ENCODE measurements at regions not wholly inside any gene's neighbourhood (a gene's known extent, or its start where the extent isn't known, plus 50 kb on each side); places are given as distances from the start of the nearest gene placed in this dataset.

GRCh38 chr6:144711661-144712060 is 426.5 kb downstream of the UTRN start (continued):
- TF ChIP-seq, protein P1, sequence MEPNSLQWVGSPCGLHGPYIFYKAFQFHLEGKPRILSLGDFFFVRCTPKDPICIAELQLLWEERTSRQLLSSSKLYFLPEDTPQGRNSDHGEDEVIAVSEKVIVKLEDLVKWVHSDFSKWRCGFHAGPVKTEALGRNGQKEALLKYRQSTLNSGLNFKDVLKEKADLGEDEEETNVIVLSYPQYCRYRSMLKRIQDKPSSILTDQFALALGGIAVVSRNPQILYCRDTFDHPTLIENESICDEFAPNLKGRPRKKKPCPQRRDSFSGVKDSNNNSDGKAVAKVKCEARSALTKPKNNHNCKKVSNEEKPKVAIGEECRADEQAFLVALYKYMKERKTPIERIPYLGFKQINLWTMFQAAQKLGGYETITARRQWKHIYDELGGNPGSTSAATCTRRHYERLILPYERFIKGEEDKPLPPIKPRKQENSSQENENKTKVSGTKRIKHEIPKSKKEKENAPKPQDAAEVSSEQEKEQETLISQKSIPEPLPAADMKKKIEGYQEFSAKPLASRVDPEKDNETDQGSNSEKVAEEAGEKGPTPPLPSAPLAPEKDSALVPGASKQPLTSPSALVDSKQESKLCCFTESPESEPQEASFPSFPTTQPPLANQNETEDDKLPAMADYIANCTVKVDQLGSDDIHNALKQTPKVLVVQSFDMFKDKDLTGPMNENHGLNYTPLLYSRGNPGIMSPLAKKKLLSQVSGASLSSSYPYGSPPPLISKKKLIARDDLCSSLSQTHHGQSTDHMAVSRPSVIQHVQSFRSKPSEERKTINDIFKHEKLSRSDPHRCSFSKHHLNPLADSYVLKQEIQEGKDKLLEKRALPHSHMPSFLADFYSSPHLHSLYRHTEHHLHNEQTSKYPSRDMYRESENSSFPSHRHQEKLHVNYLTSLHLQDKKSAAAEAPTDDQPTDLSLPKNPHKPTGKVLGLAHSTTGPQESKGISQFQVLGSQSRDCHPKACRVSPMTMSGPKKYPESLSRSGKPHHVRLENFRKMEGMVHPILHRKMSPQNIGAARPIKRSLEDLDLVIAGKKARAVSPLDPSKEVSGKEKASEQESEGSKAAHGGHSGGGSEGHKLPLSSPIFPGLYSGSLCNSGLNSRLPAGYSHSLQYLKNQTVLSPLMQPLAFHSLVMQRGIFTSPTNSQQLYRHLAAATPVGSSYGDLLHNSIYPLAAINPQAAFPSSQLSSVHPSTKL (CRISPR knock-in tag; IDR thresholded peaks at IDR 0.05): no peak
- TF ChIP-seq MAFG (CRISPR knock-in tag; IDR thresholded peaks at IDR 0.05): no peak
- no peak for TF ChIP-seq SOX13 (IDR thresholded peaks at IDR 0.05)
- TF ChIP-seq SOX13 (CRISPR knock-in tag; conservative IDR thresholded peaks at IDR 0.05 in 1 of 2, IDR thresholded peaks at IDR 0.05 in 1 of 2): no peak
- TF ChIP-seq CEBPB (IDR thresholded peaks at IDR 0.05; ENCODE audit: borderline replicate concordance, low read depth, low read length): no peak
- TF ChIP-seq, protein P2, sequence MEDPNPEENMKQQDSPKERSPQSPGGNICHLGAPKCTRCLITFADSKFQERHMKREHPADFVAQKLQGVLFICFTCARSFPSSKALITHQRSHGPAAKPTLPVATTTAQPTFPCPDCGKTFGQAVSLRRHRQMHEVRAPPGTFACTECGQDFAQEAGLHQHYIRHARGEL (CRISPR knock-in tag; IDR thresholded peaks at IDR 0.05): no peak
- TF ChIP-seq MLLT10 (CRISPR knock-in tag; IDR thresholded peaks at IDR 0.05): no peak
- TF ChIP-seq ZNF567 (CRISPR knock-in tag; IDR thresholded peaks at IDR 0.05; ENCODE audit: borderline replicate concordance): no peak
- no peak for TF ChIP-seq IKZF1 (IDR thresholded peaks at IDR 0.05)

DNA sequence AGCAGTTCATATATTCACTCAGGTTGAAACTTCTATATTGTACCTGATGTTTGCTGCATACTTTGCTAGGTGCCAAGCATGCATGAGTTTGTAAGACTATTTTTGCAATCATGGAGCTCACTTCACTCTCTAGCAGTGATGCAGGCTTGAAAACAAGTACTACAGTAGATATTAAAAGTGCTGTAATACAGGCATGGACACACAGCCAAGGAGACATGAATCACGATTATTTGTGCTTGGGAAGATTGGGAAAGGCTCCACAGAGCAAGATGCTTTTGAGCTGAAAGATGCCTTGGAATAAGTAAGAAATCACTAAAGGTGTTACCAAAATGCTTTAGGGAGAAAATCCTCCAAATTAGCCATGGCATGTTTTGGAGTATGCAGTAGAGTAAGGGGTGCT is 427.4 kb downstream of the UTRN start:
- no peak overlapping the region for H2AFZ ChIP-seq (ENCODE audit: low read length)
- intact Hi-C loops (cut with micrococcal nuclease; ENCODE audit: unreplicated experiment) (no loop called here), in situ Hi-C loops (cut with HindIII; ENCODE audit: extremely low pct_ligation_motif_present, low pct_unique_long_range_greater_than_20kb) (no loop called here)
- DNase-seq (ENCODE audit: low spot score): no peak
- H3K9me3 ChIP-seq (ENCODE audit: low read length): no peaks in the 10 kb centered on the region
- no peaks in the 10 kb centered on the region for H3K27me3 ChIP-seq (ENCODE audit: control insufficient read depth in 1 of 2, insufficient read depth in 2 of 2, low read length in 2 of 2)
- H4K20me1 ChIP-seq (ENCODE audit: insufficient read depth, low read length): no peaks in the 10 kb centered on the region
- ChIA-PET CTCF (ENCODE audit: low intra/inter-chr PET ratio, low total read pairs) (no interaction called here), POLR2A (no interaction called here)
- no peak for ATAC-seq
- no peak overlapping the region for H3K4me3 ChIP-seq (replicated peaks in 1 of 3; ENCODE audit: insufficient read depth in 1 of 3, low read depth in 2 of 3, low read length in 3 of 3)
- H3K79me2 ChIP-seq (ENCODE audit: insufficient read depth, low read length): no peaks in the 10 kb centered on the region
- H3K9ac ChIP-seq (ENCODE audit: insufficient read depth, low read depth, low read length): no peak overlapping the region
- WGBS (ENCODE audit: low lambda C conversion rate): 97% methylated on average over 1 of the region's 1 CpG
- no TSS peak for BruUV-seq (replicated peaks)
- H3K36me3 ChIP-seq (replicated peaks in 1 of 2; ENCODE audit: control insufficient read depth in 1 of 2, insufficient read depth in 2 of 2, low read length in 2 of 2): peaks cover 9 to 10% of the 10 kb centered on the region in 2 experiments
- H3K4me1 ChIP-seq (ENCODE audit: insufficient read depth, low read length): no peaks in the 10 kb centered on the region
- H3K27ac ChIP-seq (ENCODE audit: extremely low read length, insufficient read depth, low read length): no peak overlapping the region
- no peak overlapping the region for H3K4me2 ChIP-seq (ENCODE audit: low read depth, low read length)
- no peak for FAIRE-seq
- TF ChIP-seq ZNF772 (CRISPR knock-in tag; IDR thresholded peaks at IDR 0.05) (no peak), BCL6 (CRISPR knock-in tag; IDR thresholded peaks at IDR 0.05) (no peak)

All from HepG2 (cell line).